ENCODE measurements at regions not wholly inside any gene's neighbourhood (a gene's known extent, or its start where the extent isn't known, plus 50 kb on each side); places are given as distances from the start of the nearest gene placed in this dataset.

DNA sequence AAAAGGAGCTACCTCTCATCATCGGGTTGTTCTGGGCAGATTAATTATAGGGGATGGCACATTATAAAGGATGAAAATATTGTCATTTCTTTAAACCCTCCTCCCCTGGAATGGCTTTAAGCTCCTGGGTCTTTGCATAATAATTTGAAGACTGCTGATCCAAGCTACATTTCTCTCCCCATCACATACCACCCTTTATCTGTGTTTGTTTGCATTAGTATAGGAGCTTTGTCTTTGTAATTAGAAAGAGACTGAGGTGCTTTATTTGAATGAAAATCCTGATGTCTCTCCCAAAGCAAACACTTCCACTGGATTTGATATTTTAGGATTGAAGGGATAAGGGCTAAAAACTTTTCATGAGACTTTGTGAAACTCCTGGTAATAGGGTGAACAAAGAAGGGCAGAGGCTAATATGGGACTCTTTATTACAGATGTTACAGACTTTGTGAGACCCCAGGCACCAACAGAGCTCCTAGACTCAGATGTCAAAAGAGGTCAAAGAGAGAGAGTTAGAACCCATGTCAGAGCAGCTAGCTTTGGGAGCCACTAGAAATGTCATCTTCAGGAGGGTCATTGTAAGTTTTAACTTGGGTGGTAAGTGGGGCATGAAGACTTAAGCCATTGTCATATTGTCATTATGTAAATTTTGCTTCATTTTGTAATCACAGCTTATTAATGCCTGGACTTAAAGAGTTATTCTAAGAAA lies 75.3 kb upstream of the RXFP2 start:
- H3K4me1 ChIP-seq (ENCODE audit: control insufficient read depth, insufficient read depth, low read length) = no peaks in the 10 kb centered on the region
- H2AFZ ChIP-seq (ENCODE audit: control insufficient read depth, low read depth, low read length) = no peak overlapping the region
- intact Hi-C loops (cut with micrococcal nuclease; ENCODE audit: unreplicated experiment) = no loop called here
- DNase-seq (ENCODE audit: low read depth, low spot score) = no peak
- no peak for ATAC-seq
- ChIA-PET POLR2A (no interaction called here), SMC1A (ENCODE audit: uncharacterized antibody, unreplicated experiment) (interaction anchor here (1.0 kb wide), 1 partner anchor 8 kb away, joined by 4 read pairs; no protein-coding TSS in a partner anchor), CTCF (no interaction called here), RAD21 (ENCODE audit: unreplicated experiment) (no interaction called here)
- no peaks in the 10 kb centered on the region for H3K79me2 ChIP-seq (ENCODE audit: control insufficient read depth, insufficient read depth, low read length)
- no peak for FAIRE-seq
- no TSS peak for BruUV-seq (replicated peaks)
- H3K4me3 ChIP-seq = no peak overlapping the region
- H3K4me2 ChIP-seq (ENCODE audit: control insufficient read depth, insufficient read depth) = no peak overlapping the region
- H4K20me1 ChIP-seq (ENCODE audit: control insufficient read depth, insufficient read depth) = no peaks in the 10 kb centered on the region
- H3K27me3 ChIP-seq (replicated peaks in 1 of 2; ENCODE audit: control insufficient read depth in 2 of 2, insufficient read depth in 2 of 2, low read length in 1 of 2) = no peaks in the 10 kb centered on the region
- H3K9me3 ChIP-seq (replicated peaks; ENCODE audit: control insufficient read depth, insufficient read depth, low read length) = no peaks in the 10 kb centered on the region
- H3K36me3 ChIP-seq (ENCODE audit: control insufficient read depth in 2 of 2, insufficient read depth in 2 of 2, low read length in 1 of 2) = no peaks in the 10 kb centered on the region
- WGBS (ENCODE audit: insufficient coverage, insufficient replicate concordance, low lambda C conversion rate, missing lambda C conversion rate) = 0% methylated on average over 1 of the region's 1 CpG
- no peak overlapping the region for H3K27ac ChIP-seq (ENCODE audit: control insufficient read depth, insufficient read depth)
- no peak overlapping the region for H3K9ac ChIP-seq (ENCODE audit: control insufficient read depth, insufficient read depth, low read length)
- TF ChIP-seq NFXL1 (IDR thresholded peaks at IDR 0.05; ENCODE audit: borderline replicate concordance) (no peak), PBX3 (IDR thresholded peaks at IDR 0.05; ENCODE audit: insufficient replicate concordance, low read depth, low read length) (no peak), SUZ12 (IDR thresholded peaks at IDR 0.05; ENCODE audit: unreplicated experiment) (no peak), MTA2 (IDR thresholded peaks at IDR 0.05; ENCODE audit: low read depth) (no peak), USF1 (IDR thresholded peaks at IDR 0.05; ENCODE audit: borderline replicate concordance, extremely low read length, insufficient read depth, low read depth, low read length) (no peak), CUX1 (IDR thresholded peaks at IDR 0.05; ENCODE audit: insufficient replicate concordance, low read depth, low read length) (no peak), RCOR1 (conservative IDR thresholded peaks at IDR 0.05; ENCODE audit: low read depth, low read length) (no peak), HCFC1 (IDR thresholded peaks at IDR 0.05; ENCODE audit: low read length) (no peak), NR2C1 (IDR thresholded peaks at IDR 0.05) (no peak), JUND (IDR thresholded peaks at IDR 0.05; ENCODE audit: low read depth, low read length) (no peak)
- TF ChIP-seq, protein P1, sequence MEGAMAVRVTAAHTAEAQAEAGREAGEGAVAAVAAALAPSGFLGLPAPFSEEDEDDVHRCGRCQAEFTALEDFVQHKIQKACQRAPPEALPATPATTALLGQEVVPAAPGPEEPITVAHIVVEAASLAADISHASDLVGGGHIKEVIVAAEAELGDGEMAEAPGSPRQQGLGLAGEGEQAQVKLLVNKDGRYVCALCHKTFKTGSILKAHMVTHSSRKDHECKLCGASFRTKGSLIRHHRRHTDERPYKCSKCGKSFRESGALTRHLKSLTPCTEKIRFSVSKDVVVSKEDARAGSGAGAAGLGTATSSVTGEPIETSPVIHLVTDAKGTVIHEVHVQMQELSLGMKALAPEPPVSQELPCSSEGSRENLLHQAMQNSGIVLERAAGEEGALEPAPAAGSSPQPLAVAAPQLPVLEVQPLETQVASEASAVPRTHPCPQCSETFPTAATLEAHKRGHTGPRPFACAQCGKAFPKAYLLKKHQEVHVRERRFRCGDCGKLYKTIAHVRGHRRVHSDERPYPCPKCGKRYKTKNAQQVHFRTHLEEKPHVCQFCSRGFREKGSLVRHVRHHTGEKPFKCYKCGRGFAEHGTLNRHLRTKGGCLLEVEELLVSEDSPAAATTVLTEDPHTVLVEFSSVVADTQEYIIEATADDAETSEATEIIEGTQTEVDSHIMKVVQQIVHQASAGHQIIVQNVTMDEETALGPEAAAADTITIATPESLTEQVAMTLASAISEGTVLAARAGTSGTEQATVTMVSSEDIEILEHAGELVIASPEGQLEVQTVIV (IDR thresholded peaks at IDR 0.05; ENCODE audit: borderline replicate concordance, partially characterized antibody) = no peak
- in situ Hi-C loops (cut with MboI) = no loop called here

All from GM12878 (cell line).